DND-41 (cell line): ENCODE measurements at regions not wholly inside any gene's neighbourhood (a gene's known extent, or its start where the extent isn't known, plus 50 kb on each side); places are given as distances from the start of the nearest gene placed in this dataset.

ENCODE experiments used
- ATAC-seq: fragments of 200-7000 bp; cut with Tn5 transposase; 3 replicates; pipeline ENCODE4 v1.9.1; 2021; ENCODE audit warnings: low read depth; ENCODE audit not compliant: insufficient read depth
- DNase-seq: peaks from one replicate; pipeline ENCODE4 v3.0.0-alpha.2; 2020
- H2AFZ ChIP-seq: 2 replicates; pipeline ENCODE4 v1.6.0; 2012; ENCODE audit warnings: low read depth, low read length
- H3K27ac ChIP-seq: 2 replicates; pipeline ENCODE4 v1.5.1; 2012; ENCODE audit warnings: low read length, inconsistent platforms
- H3K27me3 ChIP-seq: fragments of 200-600 bp; sonication (generic); 2 replicates; pipeline ENCODE4 v1.6.0; 2012; ENCODE audit warnings: low read length, mild to moderate bottlenecking, inconsistent platforms; ENCODE audit not compliant: insufficient read depth, poor library complexity
- H3K36me3 ChIP-seq: 2 replicates; pipeline ENCODE4 v1.5.1; 2012; ENCODE audit warnings: low read length, inconsistent platforms; ENCODE audit not compliant: insufficient read depth
- H3K4me1 ChIP-seq: 2 replicates; pipeline ENCODE4 v1.5.1; 2012; ENCODE audit warnings: mild to moderate bottlenecking, low read length; ENCODE audit not compliant: insufficient read depth
- H3K4me2 ChIP-seq: 2 replicates; pipeline ENCODE4 v1.6.0; 2012; ENCODE audit warnings: mild to moderate bottlenecking, moderate library complexity, low read length, inconsistent platforms; ENCODE audit not compliant: insufficient read depth
- H3K4me3 ChIP-seq, 2 experiments: fragments of 200-600 bp in 1 of 2; shearing (Covaris generic) in 1 of 2; 2 replicates each; pipeline ENCODE4 v1.5.1; 2012 to 2016; ENCODE audit warnings: inconsistent platforms in 2 of 2, low read length in 2 of 2, mild to moderate bottlenecking in 2 of 2, low read depth in 1 of 2, moderate library complexity in 1 of 2
- H3K79me2 ChIP-seq: 2 replicates; pipeline ENCODE4 v1.6.0; 2012; ENCODE audit warnings: low read length, inconsistent platforms; ENCODE audit not compliant: insufficient read depth
- H3K9ac ChIP-seq: 2 replicates; pipeline ENCODE4 v1.6.0; 2012; ENCODE audit warnings: low read depth, mild to moderate bottlenecking, inconsistent platforms, low read length, moderate library complexity
- H3K9me3 ChIP-seq: 2 replicates; pipeline ENCODE4 v1.5.1; 2012; ENCODE audit warnings: low read length, moderate library complexity, mild to moderate bottlenecking, inconsistent platforms; ENCODE audit not compliant: insufficient read depth, severe bottlenecking
- H4K20me1 ChIP-seq: 2 replicates; pipeline ENCODE4 v1.6.0; 2012; ENCODE audit warnings: low read length; ENCODE audit not compliant: insufficient read depth
- EZH2 ChIP-seq: IDR thresholded peaks from 3 replicates; pipeline ENCODE4 v1.6.1; 2012; ENCODE audit warnings: borderline replicate concordance, low read depth, mild to moderate bottlenecking, moderate library complexity, low read length, inconsistent platforms; ENCODE audit not compliant: severe bottlenecking
- TF ChIP-seq, protein P1 (sequence below): IDR thresholded peaks from 2 replicates; pipeline ENCODE4 v1.5.1; 2012; ENCODE audit warnings: borderline replicate concordance, low read length, moderate library complexity, mild to moderate bottlenecking; ENCODE audit not compliant: poor library complexity, severe bottlenecking; ENCODE audit errors: extremely low read depth

GRCh38 chr4:138634915-138635314, 380.7 kb upstream of the NOCT start:
- H3K4me2 ChIP-seq: no peak overlapping the region
- DNase-seq: no peak
- H4K20me1 ChIP-seq: no peaks in the 10 kb centered on the region
- H3K4me1 ChIP-seq: no peaks in the 10 kb centered on the region
- no peaks in the 10 kb centered on the region for H3K27me3 ChIP-seq
- H3K36me3 ChIP-seq: no peaks in the 10 kb centered on the region
- ATAC-seq: no peak
- H3K4me3 ChIP-seq: no peak overlapping the region
- no peaks in the 10 kb centered on the region for H3K79me2 ChIP-seq
- no peak for TF ChIP-seq EZH2
- TF ChIP-seq, protein P1, sequence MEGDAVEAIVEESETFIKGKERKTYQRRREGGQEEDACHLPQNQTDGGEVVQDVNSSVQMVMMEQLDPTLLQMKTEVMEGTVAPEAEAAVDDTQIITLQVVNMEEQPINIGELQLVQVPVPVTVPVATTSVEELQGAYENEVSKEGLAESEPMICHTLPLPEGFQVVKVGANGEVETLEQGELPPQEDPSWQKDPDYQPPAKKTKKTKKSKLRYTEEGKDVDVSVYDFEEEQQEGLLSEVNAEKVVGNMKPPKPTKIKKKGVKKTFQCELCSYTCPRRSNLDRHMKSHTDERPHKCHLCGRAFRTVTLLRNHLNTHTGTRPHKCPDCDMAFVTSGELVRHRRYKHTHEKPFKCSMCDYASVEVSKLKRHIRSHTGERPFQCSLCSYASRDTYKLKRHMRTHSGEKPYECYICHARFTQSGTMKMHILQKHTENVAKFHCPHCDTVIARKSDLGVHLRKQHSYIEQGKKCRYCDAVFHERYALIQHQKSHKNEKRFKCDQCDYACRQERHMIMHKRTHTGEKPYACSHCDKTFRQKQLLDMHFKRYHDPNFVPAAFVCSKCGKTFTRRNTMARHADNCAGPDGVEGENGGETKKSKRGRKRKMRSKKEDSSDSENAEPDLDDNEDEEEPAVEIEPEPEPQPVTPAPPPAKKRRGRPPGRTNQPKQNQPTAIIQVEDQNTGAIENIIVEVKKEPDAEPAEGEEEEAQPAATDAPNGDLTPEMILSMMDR: no peak
- no peaks in the 10 kb centered on the region for H3K9me3 ChIP-seq
- no peak overlapping the region for H3K9ac ChIP-seq
- H2AFZ ChIP-seq: no peak overlapping the region
- no peak overlapping the region for H3K27ac ChIP-seq

DNA sequence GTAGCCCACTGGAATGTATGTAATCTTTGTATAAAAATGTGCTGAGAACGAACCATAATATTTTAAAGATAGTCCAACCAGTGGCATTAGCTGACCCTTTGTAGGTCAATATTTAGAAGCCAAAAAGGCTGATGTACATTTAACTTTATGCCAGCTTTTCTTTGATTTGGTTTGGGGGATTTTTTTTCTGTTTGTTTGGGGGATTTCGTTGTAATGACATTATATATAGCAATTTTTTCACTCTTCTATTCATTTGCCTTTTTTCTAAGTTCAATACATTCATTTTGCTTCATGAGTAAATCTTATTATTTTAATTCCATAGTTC, 382.0 kb upstream of the NOCT start:
- no peaks in the 10 kb centered on the region for H3K79me2 ChIP-seq
- no peak overlapping the region for H3K4me2 ChIP-seq
- TF ChIP-seq, protein P1: no peak
- TF ChIP-seq EZH2: no peak
- no peak overlapping the region for H3K4me3 ChIP-seq
- no peaks in the 10 kb centered on the region for H4K20me1 ChIP-seq
- H3K36me3 ChIP-seq: no peaks in the 10 kb centered on the region
- no peak overlapping the region for H3K9ac ChIP-seq
- H3K9me3 ChIP-seq: no peaks in the 10 kb centered on the region
- H3K4me1 ChIP-seq: no peaks in the 10 kb centered on the region
- no peaks in the 10 kb centered on the region for H3K27me3 ChIP-seq
- DNase-seq (no peak), ATAC-seq (no peak)
- H3K27ac ChIP-seq: no peak overlapping the region
- H2AFZ ChIP-seq: no peak overlapping the region

- no peak overlapping the region for H3K27ac ChIP-seq
- H4K20me1 ChIP-seq: no peaks in the 10 kb centered on the region
- TF ChIP-seq, protein P1: no peak
- TF ChIP-seq EZH2: no peak
- no peak overlapping the region for H2AFZ ChIP-seq
- no peak for ATAC-seq
- no peaks in the 10 kb centered on the region for H3K9me3 ChIP-seq
- H3K79me2 ChIP-seq: no peaks in the 10 kb centered on the region
- H3K4me3 ChIP-seq: no peak overlapping the region
- H3K4me2 ChIP-seq: no peak overlapping the region
- H3K36me3 ChIP-seq: no peaks in the 10 kb centered on the region
- no peak for DNase-seq
- H3K27me3 ChIP-seq: no peaks in the 10 kb centered on the region
- no peaks in the 10 kb centered on the region for H3K4me1 ChIP-seq
- no peak overlapping the region for H3K9ac ChIP-seq
These were observed 382.6 kb upstream of the NOCT start for GRCh38 chr4:138632856-138633579.

- no peak overlapping the region for H3K27ac ChIP-seq
- H3K9ac ChIP-seq: no peak overlapping the region
- no peaks in the 10 kb centered on the region for H3K4me1 ChIP-seq
- no peaks in the 10 kb centered on the region for H3K27me3 ChIP-seq
- H4K20me1 ChIP-seq: no peaks in the 10 kb centered on the region
- no peak overlapping the region for H3K4me3 ChIP-seq
- no peaks in the 10 kb centered on the region for H3K79me2 ChIP-seq
- no peaks in the 10 kb centered on the region for H3K36me3 ChIP-seq
- H3K4me2 ChIP-seq: no peak overlapping the region
- no peak for ATAC-seq
- DNase-seq: no peak
- no peak for TF ChIP-seq EZH2
- TF ChIP-seq, protein P1: no peak
- no peak overlapping the region for H2AFZ ChIP-seq
- H3K9me3 ChIP-seq: no peaks in the 10 kb centered on the region
These were observed 384.9 kb upstream of the NOCT start for GRCh38 chr4:138630666-138631065.
